ENCODE measurements at regions not wholly inside any gene's neighbourhood (a gene's known extent, or its start where the extent isn't known, plus 50 kb on each side); places are given as distances from the start of the nearest gene placed in this dataset.
A peak's percentile ranks its signal among the peaks of the same experiment; 100 is the strongest.
"Not testable (repeated sequence)": the region's sequence is repeated elsewhere in the genome, so short reads cannot be mapped to it uniquely, and the experiment has no call there.

GRCh38 chr1:115450501-115451040 is 112.5 kb upstream of the NGF start:
- DNase-seq = no peak

GRCh38 chr1:115448282-115449044 is 110.4 kb upstream of the NGF start:
- no peak for DNase-seq

- no peak for DNase-seq
Measured at GRCh38 chr1:115447672-115448071, 109.6 kb upstream of the NGF start.

- DNase-seq = no peak
Measured at GRCh38 chr1:115445090-115445489, 107.0 kb upstream of the NGF start.

DNA sequence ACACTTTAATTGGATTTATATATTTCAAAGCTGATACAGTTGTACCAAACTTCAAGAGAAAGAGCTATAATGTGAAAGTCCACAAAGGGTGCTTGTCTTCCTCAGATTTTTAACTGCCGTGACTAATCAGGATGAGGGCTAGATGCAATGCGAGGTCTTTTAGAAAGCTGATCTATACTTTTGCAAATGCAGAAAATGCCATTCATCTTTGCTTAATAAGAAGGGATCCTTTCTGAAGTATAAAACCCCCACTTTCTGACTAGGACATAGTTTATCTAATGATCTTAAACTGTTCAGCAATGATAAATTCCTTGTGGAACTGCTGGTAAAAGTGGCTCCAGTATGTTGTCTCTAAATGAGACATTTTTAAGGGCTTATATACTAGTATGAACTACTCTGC is 102.7 kb upstream of the NGF start:
- DNase-seq = no peak

DNA sequence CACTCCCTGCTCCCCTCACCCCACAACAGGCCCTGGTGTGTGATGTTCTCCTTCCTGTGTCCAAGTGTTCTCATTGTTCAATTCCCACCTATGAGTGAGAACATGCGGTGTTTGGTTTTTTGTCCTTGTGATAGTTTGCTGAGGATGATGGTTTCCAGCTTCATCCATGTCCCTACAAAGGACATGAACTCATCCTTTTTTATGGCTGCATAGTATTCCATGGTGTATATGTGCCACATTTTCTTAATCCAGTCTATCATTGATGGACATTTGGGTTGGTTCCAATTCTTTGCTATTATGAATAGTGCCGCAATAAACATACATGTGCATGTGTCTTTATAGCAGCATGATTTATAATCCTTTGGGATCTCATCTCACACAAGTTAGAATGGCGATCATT is 101.5 kb upstream of the NGF start:
- not testable (repeated sequence) for DNase-seq

DNA sequence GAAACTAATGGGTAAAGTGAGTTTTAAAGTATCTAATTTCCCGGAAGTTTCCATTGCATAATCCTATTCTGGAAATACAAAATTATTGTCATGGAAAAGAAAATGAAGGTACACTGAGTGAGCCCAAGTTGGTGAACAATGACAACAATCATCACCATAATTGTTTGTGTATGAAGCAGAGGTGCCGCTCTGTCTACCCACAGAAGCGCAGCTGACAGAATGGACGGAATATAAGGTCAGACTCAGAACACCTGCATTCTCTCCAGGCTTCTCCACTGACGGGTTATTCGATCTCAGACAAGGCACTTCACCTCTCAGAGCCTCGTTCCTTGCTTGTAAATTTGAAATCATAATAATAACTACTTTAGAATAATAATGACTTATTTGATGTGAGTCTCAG is 99.1 kb upstream of the NGF start:
- DNase-seq = no peak

DNA sequence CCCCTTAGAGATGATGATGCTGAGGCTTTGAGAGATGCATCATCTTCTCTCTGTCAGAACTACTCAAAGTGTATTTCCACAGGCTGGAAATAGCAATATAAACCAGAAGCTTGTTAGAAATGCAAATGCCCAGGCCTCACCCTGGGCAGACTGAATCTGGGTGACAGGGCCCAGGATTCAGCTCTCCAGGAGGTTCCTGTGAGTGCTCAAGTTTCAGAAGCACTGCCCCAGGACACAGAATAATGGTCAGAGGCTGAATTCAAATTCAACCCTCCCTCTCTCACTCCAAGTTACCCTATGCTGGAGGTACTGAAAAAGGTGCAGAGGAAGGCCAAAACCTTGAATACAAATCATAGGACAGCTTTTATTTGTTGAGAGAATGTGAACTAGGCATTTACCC is 98.5 kb upstream of the NGF start:
- DNase-seq = no peak

GRCh38 chr1:115433483-115433882 is 95.4 kb upstream of the NGF start:
- DNase-seq = no peak

GRCh38 chr1:115432061-115432460 is 94.0 kb upstream of the NGF start:
- no peak for DNase-seq

DNA sequence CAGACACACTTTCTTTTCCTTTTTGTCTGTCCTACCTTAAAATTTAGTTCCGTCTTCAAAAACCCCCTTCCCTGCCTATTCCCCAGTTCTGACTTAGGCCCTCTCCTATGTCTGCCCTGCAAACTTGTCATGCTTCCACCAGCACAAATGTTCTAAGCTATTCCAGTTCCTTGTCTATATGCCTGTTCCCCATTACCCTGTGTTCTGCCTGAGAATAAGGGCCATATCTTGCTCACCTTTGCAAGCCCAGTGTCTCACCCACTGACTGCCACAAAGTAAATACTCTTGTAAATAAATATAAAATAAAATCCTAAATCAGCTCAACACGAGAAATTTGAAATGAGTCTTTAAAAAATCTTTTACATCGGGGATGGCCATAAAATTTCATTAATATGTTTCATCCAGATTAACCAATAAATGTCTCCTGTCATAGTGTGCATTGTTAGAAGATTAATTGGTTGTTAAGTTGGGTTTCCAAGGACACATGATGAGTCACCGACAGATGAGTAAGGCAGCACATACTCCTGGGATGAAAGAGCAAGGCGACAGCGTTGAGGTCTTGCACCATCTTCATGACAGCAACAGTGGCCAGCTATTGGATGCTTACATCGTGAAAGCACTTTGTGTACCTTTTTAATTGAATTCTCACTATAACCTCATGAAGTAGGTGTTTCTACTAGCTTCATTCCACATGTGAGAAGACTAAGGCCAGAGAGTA is 92.6 kb upstream of the NGF start:
- no peak for DNase-seq

DNA sequence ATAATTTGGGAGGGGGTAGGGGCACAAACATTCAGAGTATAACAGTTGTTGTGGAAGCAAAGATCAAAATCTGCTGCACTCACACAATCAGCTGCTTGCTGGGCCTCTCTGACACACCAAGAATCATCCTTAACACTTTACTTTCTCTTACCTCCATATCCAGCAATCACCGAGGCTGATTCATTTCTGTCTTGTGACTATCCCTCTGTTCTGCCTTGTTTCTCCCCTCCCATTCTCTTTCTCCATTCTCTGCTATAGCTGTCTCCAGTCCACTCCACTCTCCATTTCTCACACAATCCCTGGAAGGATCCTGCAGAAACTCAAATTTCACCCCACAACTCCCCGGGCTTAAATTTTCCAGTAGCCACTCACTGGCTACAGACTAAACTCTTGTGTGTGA is 91.8 kb upstream of the NGF start:
- DNase-seq = no peak

DNA sequence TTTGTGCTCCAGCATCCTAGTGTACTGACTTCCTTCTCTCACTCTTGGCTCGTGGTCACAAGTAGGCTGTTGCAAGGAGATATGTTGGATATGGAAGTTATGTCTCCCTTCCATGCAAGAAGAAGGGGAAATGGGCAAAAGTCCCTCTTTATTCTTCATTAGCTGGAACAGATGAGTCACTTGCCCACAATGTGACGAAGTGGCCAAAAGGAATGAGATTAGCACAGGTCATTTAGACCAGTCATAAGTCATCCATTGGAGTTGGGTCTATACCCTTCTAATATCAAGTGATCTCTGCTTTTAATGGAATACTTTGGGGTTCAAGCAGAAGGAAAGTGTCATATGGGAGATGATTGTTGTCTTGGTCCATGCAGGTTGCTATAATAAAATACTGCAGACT is 91.2 kb upstream of the NGF start:
- DNase-seq = peak; percentile 19

GRCh38 chr1:115428676-115429075 is 90.6 kb upstream of the NGF start:
- DNase-seq = no peak

DNA sequence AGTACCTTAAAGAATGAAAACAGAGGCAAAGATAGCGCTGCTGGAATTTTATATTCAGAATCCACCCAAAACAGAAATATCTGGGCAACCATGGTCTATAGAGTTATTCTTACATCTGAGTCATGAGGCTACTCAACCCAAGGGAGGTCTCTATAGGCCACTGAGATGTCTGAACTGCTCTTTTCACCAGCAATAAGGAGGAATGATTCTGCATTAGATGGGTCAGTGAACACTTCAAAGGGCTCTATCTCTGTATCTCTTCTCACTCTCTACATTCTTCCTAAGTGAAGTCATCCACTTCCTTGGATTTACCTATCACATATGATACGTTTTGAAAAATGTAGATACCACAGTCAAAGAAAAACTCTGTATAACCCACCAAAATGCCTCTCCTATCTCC is 90.2 kb upstream of the NGF start:
- no peak for DNase-seq

- DNase-seq = no peak
Measured at GRCh38 chr1:115426956-115427355, 88.9 kb upstream of the NGF start.

DNA sequence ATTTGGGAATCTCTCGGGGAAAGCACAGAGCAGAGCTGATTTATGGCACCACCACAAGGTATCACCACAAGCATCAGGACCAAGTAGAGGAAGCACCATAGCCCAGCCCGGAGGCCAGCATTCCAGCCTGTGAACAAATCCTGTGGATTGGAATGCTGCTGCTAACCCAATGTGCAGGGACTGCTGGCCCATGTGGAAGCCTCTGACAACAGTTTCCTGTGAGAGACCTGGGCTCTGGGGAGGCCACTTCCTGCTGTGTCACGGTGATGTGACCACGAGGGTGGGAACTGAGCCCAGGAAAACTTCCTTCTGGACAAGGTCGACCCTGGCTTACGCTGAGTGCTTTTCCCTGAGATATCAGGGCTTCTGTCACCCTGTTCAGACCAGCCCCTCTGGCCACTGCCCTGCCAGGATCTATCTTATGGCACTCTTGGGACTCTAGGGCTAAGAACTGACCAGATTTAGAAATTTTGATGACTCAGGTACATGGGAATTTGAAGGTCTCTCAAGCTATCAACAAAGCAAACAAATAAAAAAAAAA is 88.3 kb upstream of the NGF start:
- peak; percentile 12 for DNase-seq

GRCh38 chr1:115425442-115425841 is 87.4 kb upstream of the NGF start:
- DNase-seq = no peak

DNA sequence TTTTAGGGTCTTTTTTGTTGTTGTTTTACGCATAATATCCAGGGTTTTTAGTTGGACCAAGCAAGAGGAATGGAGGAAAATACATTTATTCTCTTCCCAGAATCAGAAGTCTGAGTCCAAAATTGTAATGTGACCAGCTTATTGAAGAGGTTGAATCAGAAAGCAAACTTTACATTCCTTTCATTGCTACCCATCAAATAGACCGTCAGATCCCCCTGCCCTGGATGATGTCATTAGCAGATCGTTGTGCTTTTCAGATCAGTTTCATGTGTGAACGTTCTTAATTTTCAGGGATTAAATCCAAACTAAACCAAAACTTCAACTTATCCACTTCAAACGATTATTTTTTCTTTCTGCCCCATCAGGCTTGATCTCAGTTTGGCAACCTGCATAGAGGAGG is 85.7 kb upstream of the NGF start:
- DNase-seq = no peak

- no peak for DNase-seq
Measured at GRCh38 chr1:115419571-115419970, 81.5 kb upstream of the NGF start.

GRCh38 chr1:115413621-115414020 is 75.6 kb upstream of the NGF start:
- no peak for DNase-seq

DNA sequence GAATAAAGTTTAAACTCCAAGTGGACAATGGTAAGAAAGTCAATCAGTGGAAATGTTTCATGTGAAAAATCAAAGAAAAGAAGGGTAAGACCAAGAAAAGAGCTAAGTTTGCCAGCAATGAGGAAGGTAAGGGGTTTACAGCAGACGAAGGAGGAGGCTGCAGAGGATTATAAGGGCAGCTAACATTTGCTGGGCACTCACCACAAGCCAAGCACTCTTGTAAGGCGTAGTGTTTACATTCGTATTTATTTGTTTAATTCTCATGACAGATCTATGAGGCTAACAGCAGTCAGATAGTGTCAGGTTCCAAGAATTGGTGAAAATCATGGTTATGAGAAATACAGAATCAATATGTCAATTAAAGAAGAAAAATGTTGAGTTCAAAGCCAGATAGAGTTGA is 75.2 kb upstream of the NGF start:
- no peak for DNase-seq

DNA sequence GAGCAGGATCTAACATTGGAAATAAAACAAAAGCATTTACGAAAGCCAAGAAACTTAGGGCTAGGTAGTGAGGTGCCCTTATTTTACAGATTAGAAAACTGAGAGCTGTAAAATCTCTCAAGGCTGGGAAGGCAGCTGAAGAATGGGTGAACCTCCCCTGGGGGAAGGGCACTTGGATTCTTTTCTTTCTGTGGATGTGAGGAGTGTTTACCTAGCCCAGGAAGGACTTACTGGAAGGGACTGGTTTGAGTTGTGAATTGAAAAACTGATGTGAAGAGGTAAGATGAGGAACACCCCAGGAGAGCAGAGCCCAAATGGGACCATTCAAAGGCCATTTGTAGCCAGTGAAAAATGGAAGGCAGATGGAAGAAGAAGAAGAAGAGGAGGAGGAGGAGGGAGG is 74.7 kb upstream of the NGF start:
- no peak for DNase-seq

- DNase-seq = no peak
Measured at GRCh38 chr1:115412286-115412685, 74.2 kb upstream of the NGF start.
